ENCODE measurements at regions not wholly inside any gene's neighbourhood (a gene's known extent, or its start where the extent isn't known, plus 50 kb on each side); places are given as distances from the start of the nearest gene placed in this dataset.

GRCh38 chr4:163804001-163804400 is 309.5 kb downstream of the TMA16 start:
- ChIA-PET CTCF (no interaction called here), POLR2A (no interaction called here)
- Histone ChIP-seq H3K27ac (no peak overlapping the region), H3K4me1 (no peaks in the 10 kb centered on the region), H3K9me3 (no peaks in the 10 kb centered on the region), H3K4me2 (no peak overlapping the region), H3K4me3 (no peak overlapping the region)
- no peak for FAIRE-seq
- DNase-seq (ENCODE audit: low read depth in 1 of 2, low spot score in 1 of 2), result no peak
- ATAC-seq, result no peak
- TF ChIP-seq RAD21 (conservative IDR thresholded peaks at IDR 0.05 in 1 of 2, IDR thresholded peaks at IDR 0.05 in 1 of 2) (no peak), FOSL2 (IDR thresholded peaks at IDR 0.05) (no peak), FOSL2 (CRISPR knock-in tag; IDR thresholded peaks at IDR 0.05) (no peak), KDM1A (IDR thresholded peaks at IDR 0.05; ENCODE audit: low read depth) (no peak), NPAS2 (CRISPR knock-in tag; IDR thresholded peaks at IDR 0.05; ENCODE audit: borderline replicate concordance) (no peak), MAX (IDR thresholded peaks at IDR 0.05) (no peak), GATA3 (IDR thresholded peaks at IDR 0.05; ENCODE audit: borderline replicate concordance) (no peak), HEYL (CRISPR knock-in tag; IDR thresholded peaks at IDR 0.05) (no peak)

DNA sequence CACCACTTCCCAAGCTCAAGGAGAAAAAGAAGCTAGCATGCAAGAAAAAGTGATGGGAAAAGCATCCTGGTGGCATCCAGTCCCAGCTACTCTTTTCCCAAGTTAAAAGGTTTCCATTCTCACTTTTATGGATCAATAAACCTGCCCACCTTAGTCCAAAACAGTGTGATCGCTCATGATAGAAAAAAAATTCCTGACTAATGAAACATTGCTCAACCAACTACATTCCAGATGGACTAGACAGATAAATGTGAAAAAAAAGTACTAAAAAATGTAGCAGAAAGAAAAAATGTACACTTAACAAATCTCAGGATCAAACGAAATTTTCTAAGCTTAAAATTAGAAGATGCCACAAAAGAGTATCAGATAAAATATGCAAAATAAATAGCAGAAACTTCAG is 312.2 kb downstream of the TMA16 start:
- Histone ChIP-seq H3K9me3 (no peaks in the 10 kb centered on the region), H3K4me3 (no peak overlapping the region), H3K4me2 (no peak overlapping the region), H3K4me1 (no peaks in the 10 kb centered on the region), H3K27ac (no peak overlapping the region)
- no peak for TF ChIP-seq ELK1 (IDR thresholded peaks at IDR 0.05; ENCODE audit: low read depth, low read length)
- no peak for TF ChIP-seq CHD2 (IDR thresholded peaks at IDR 0.05; ENCODE audit: low read length, partially characterized antibody)
- TF ChIP-seq CBX2 (IDR thresholded peaks at IDR 0.05; ENCODE audit: borderline replicate concordance, low read depth), result no peak
- no peak for TF ChIP-seq CEBPB (IDR thresholded peaks at IDR 0.05)
- TF ChIP-seq, protein P1, sequence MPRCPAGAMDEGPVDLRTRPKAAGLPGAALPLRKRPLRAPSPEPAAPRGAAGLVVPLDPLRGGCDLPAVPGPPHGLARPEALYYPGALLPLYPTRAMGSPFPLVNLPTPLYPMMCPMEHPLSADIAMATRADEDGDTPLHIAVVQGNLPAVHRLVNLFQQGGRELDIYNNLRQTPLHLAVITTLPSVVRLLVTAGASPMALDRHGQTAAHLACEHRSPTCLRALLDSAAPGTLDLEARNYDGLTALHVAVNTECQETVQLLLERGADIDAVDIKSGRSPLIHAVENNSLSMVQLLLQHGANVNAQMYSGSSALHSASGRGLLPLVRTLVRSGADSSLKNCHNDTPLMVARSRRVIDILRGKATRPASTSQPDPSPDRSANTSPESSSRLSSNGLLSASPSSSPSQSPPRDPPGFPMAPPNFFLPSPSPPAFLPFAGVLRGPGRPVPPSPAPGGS (IDR thresholded peaks at IDR 0.05), result no peak
- no peak for TF ChIP-seq TP53 (CRISPR knock-in tag; IDR thresholded peaks at IDR 0.05)
- TF ChIP-seq HOXB5 (CRISPR knock-in tag; IDR thresholded peaks at IDR 0.05), result no peak
- no peak for TF ChIP-seq HMGXB4 (CRISPR knock-in tag; IDR thresholded peaks at IDR 0.05; ENCODE audit: borderline replicate concordance)
- TF ChIP-seq ZNF302 (CRISPR knock-in tag; IDR thresholded peaks at IDR 0.05), result no peak
- TF ChIP-seq MAX (IDR thresholded peaks at IDR 0.05), result no peak
- TF ChIP-seq ESRRA (IDR thresholded peaks at IDR 0.05; ENCODE audit: borderline replicate concordance, low read length), result no peak
- TF ChIP-seq SREBF2 (IDR thresholded peaks at IDR 0.05), result no peak
- no peak for TF ChIP-seq JUN (IDR thresholded peaks at IDR 0.05)
- WGBS (ENCODE audit: missing lambda C conversion rate), result 11% methylated on average over 2 of the region's 2 CpGs
- ChIA-PET POLR2A (no interaction called here), CTCF (no interaction called here)
- ATAC-seq (no peak), FAIRE-seq (no peak), DNase-seq (ENCODE audit: low read depth in 1 of 2, low spot score in 1 of 2) (no peak)

DNA sequence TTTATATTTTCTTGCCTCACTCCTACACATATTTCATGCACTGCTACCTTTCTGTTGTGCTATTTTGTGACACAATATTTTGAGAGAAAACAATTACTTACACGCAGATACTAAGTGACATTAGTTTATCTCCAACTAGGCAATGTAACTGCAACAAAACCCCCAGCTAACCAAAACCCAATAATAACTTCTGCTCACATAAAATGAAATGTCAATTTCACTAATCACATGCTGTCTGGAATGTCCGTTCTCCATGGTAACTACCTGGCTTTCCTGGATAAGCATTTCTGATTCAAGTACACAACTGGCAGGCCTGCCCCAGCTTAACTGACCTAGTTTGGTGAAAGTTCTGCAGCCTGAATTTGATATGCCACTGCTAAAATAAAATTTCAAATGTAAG is 313.5 kb downstream of the TMA16 start:
- Histone ChIP-seq H3K4me2 (no peak overlapping the region), H3K27ac (no peak overlapping the region), H3K4me3 (no peak overlapping the region), H3K9me3 (no peaks in the 10 kb centered on the region), H3K4me1 (no peaks in the 10 kb centered on the region)
- DNase-seq (ENCODE audit: low read depth in 1 of 2, low spot score in 1 of 2) (no peak), FAIRE-seq (no peak), ATAC-seq (no peak)
- no peak for TF ChIP-seq EP300 (IDR thresholded peaks at IDR 0.05)
- TF ChIP-seq, protein P2, sequence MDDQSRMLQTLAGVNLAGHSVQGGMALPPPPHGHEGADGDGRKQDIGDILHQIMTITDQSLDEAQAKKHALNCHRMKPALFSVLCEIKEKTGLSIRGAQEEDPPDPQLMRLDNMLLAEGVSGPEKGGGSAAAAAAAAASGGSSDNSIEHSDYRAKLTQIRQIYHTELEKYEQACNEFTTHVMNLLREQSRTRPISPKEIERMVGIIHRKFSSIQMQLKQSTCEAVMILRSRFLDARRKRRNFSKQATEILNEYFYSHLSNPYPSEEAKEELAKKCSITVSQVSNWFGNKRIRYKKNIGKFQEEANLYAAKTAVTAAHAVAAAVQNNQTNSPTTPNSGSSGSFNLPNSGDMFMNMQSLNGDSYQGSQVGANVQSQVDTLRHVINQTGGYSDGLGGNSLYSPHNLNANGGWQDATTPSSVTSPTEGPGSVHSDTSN (IDR thresholded peaks at IDR 0.05), result no peak
- TF ChIP-seq HMGXB4 (CRISPR knock-in tag; IDR thresholded peaks at IDR 0.05; ENCODE audit: borderline replicate concordance), result no peak
- no peak for TF ChIP-seq MAZ (IDR thresholded peaks at IDR 0.05; ENCODE audit: borderline replicate concordance, low read depth, low read length)
- TF ChIP-seq CHD2 (IDR thresholded peaks at IDR 0.05; ENCODE audit: low read length, partially characterized antibody), result no peak
- no peak for TF ChIP-seq E2F6 (IDR thresholded peaks at IDR 0.05; ENCODE audit: borderline replicate concordance, low read depth)
- no peak for TF ChIP-seq CBX2 (IDR thresholded peaks at IDR 0.05; ENCODE audit: borderline replicate concordance, low read depth)
- TF ChIP-seq HOXB13 (CRISPR knock-in tag; IDR thresholded peaks at IDR 0.05; ENCODE audit: low read depth), result no peak
- WGBS (ENCODE audit: missing lambda C conversion rate), result 74% methylated on average over 2 of the region's 2 CpGs
- ChIA-PET POLR2A (no interaction called here), CTCF (no interaction called here)

Measured in A549 (cell line).